HEK293 (cell line): ENCODE measurements at regions not wholly inside any gene's neighbourhood (a gene's known extent, or its start where the extent isn't known, plus 50 kb on each side); places are given as distances from the start of the nearest gene placed in this dataset.

Experiments
- CTCF ChIA-PET: fragments of 350-600 bp; formaldehyde crosslinking; extraction: SDS; loops from one replicate; lab custom pipeline; 2021; ENCODE audit warnings: antibody characterized with exemption; lab: Yijun Ruan, JAX
- POLR2A ChIA-PET: fragments of 300-600 bp; formaldehyde crosslinking; extraction: SDS; loops from one replicate; lab custom pipeline; 2020; ENCODE audit warnings: antibody characterized with exemption, inconsistent platforms; lab: Yijun Ruan, JAX
- H3K27ac ChIP-seq: fragments of 200-500 bp; sonication (Bioruptor generic); 2 replicates; pipeline ENCODE4 v1.5.1; 2014; ENCODE audit warnings: low read depth, low read length, control low read depth, inconsistent platforms; ENCODE audit errors: extremely low read depth
- H3K36me3 ChIP-seq, 2 experiments: fragments of 200-500 bp in 1 of 2; sonication (Bioruptor generic) in 1 of 2; 1 replicate in 1 of 2; 2 replicates in 1 of 2; pipeline ENCODE4 v1.5.1; 2014 to 2017; ENCODE audit warnings: inconsistent platforms in 2 of 2, low read length in 2 of 2; ENCODE audit not compliant: control insufficient read depth in 2 of 2, insufficient read depth in 1 of 2
- H3K4me1 ChIP-seq: fragments of 200-500 bp; sonication (Bioruptor generic); 2 replicates; pipeline ENCODE4 v1.5.1; 2014; ENCODE audit warnings: mild to moderate bottlenecking, low read length, inconsistent platforms; ENCODE audit not compliant: control insufficient read depth, insufficient read depth
- H3K4me3 ChIP-seq: 2 replicates; pipeline ENCODE4 v1.5.1; 2011; ENCODE audit warnings: low read depth, mild to moderate bottlenecking, control low read depth, low read length, moderate library complexity
- H3K9me3 ChIP-seq: fragments of 200-500 bp; sonication (Bioruptor generic); 2 replicates; pipeline ENCODE4 v1.5.1; 2014; ENCODE audit warnings: low read depth, low read length, inconsistent platforms; ENCODE audit not compliant: control insufficient read depth, insufficient read depth
- HOXD13 ChIP-seq: sonication (generic); formaldehyde crosslinking; IDR thresholded peaks from 2 replicates; pipeline ENCODE4 v1.8.0; 2022; ENCODE audit warnings: missing genetic modification reagents, borderline replicate concordance
- KLF1 ChIP-seq: fragments of 450-650 bp; formaldehyde crosslinking; IDR thresholded peaks from 2 replicates; pipeline ENCODE4 v1.5.1; 2016; ENCODE audit warnings: missing biosample characterization, missing genetic modification characterization
- KLF10 ChIP-seq: fragments of 450-650 bp; IDR thresholded peaks from 2 replicates; pipeline ENCODE4 v1.5.1; 2018; ENCODE audit warnings: missing biosample characterization, mild to moderate bottlenecking, missing genetic modification characterization
- PATZ1 ChIP-seq: fragments of 450-650 bp; formaldehyde crosslinking; IDR thresholded peaks from 2 replicates; pipeline ENCODE4 v1.5.1; 2016; ENCODE audit warnings: missing biosample characterization, missing genetic modification characterization
- SETDB1 ChIP-seq: IDR thresholded peaks from one replicate; pipeline ENCODE4 v1.6.1; 2017; ENCODE audit warnings: mild to moderate bottlenecking, low read length, moderate library complexity, mixed read lengths; ENCODE audit not compliant: insufficient read length
- SP2 ChIP-seq: fragments of 450-650 bp; formaldehyde crosslinking; IDR thresholded peaks from 2 replicates; pipeline ENCODE4 v1.5.1; 2016; ENCODE audit warnings: missing biosample characterization, missing genetic modification characterization
- TRIM28 ChIP-seq: IDR thresholded peaks from 2 replicates; pipeline ENCODE4 v1.6.1; 2011; ENCODE audit warnings: low read length, control low read depth, borderline replicate concordance
- ZBTB17 ChIP-seq: fragments of 450-650 bp; formaldehyde crosslinking; IDR thresholded peaks from 2 replicates; pipeline ENCODE4 v1.5.1; 2016; ENCODE audit warnings: missing biosample characterization, missing genetic modification characterization
- ZBTB21 ChIP-seq: fragments of 450-650 bp; formaldehyde crosslinking; IDR thresholded peaks from 2 replicates; pipeline ENCODE4 v1.5.1; 2017; ENCODE audit warnings: missing biosample characterization, missing genetic modification characterization
- ZBTB44 ChIP-seq: fragments of 450-650 bp; IDR thresholded peaks from 2 replicates; pipeline ENCODE4 v1.5.1; 2018; ENCODE audit warnings: missing biosample characterization, mild to moderate bottlenecking, missing genetic modification characterization
- ZBTB48 ChIP-seq: fragments of 450-650 bp; formaldehyde crosslinking; IDR thresholded peaks from 2 replicates; pipeline ENCODE4 v1.5.1; 2016; ENCODE audit warnings: missing biosample characterization, missing genetic modification characterization
- ZBTB8A ChIP-seq: fragments of 450-650 bp; formaldehyde crosslinking; IDR thresholded peaks from 2 replicates; pipeline ENCODE4 v1.5.1; 2016; ENCODE audit warnings: missing biosample characterization, missing genetic modification characterization
- ZFP69B ChIP-seq: fragments of 450-650 bp; formaldehyde crosslinking; IDR thresholded peaks from 2 replicates; pipeline ENCODE4 v1.5.1; 2016; ENCODE audit warnings: missing biosample characterization, missing genetic modification characterization
- ZNF112 ChIP-seq: fragments of 450-650 bp; formaldehyde crosslinking; IDR thresholded peaks from 2 replicates; pipeline ENCODE4 v1.5.0; 2017; ENCODE audit warnings: missing biosample characterization, missing genetic modification characterization
- ZNF121 ChIP-seq: fragments of 450-650 bp; formaldehyde crosslinking; IDR thresholded peaks from 2 replicates; pipeline ENCODE4 v1.5.1; 2016; ENCODE audit warnings: missing biosample characterization, missing genetic modification characterization
- ZNF184 ChIP-seq: fragments of 450-650 bp; IDR thresholded peaks from 2 replicates; pipeline ENCODE4 v1.5.1; 2018; ENCODE audit warnings: missing biosample characterization, mild to moderate bottlenecking, missing genetic modification characterization
- ZNF274 ChIP-seq, 2 experiments: fragments of 200-500 bp in 1 of 2; fragments of 450-650 bp in 1 of 2; sonication (Bioruptor generic) in 1 of 2; formaldehyde crosslinking in 1 of 2; IDR thresholded peaks; 2 replicates each; pipeline versions ENCODE4 v1.5.1 to v1.6.1; 2014 to 2016; ENCODE audit warnings: borderline replicate concordance in 1 of 2, inconsistent platforms in 1 of 2, low read length in 1 of 2, missing biosample characterization in 1 of 2, missing genetic modification characterization in 1 of 2
- ZNF280D ChIP-seq: fragments of 450-650 bp; formaldehyde crosslinking; IDR thresholded peaks from 2 replicates; pipeline ENCODE4 v1.5.1; 2016; ENCODE audit warnings: missing biosample characterization, missing genetic modification characterization
- ZNF366 ChIP-seq: fragments of 450-650 bp; formaldehyde crosslinking; conservative IDR thresholded peaks from 2 replicates; pipeline ENCODE4 v1.5.1; 2016; ENCODE audit warnings: missing biosample characterization, missing genetic modification characterization
- ZNF510 ChIP-seq: fragments of 450-650 bp; formaldehyde crosslinking; IDR thresholded peaks from 2 replicates; pipeline ENCODE4 v1.5.1; 2018; ENCODE audit warnings: mild to moderate bottlenecking, missing genetic modification characterization, missing biosample characterization; ENCODE audit not compliant: insufficient replicate concordance
- ZNF596 ChIP-seq: fragments of 450-650 bp; IDR thresholded peaks from 2 replicates; pipeline ENCODE4 v1.5.0; 2018; ENCODE audit warnings: missing biosample characterization, mild to moderate bottlenecking, missing genetic modification characterization, moderate library complexity
- ZNF777 ChIP-seq: fragments of 450-650 bp; formaldehyde crosslinking; IDR thresholded peaks from 2 replicates; pipeline ENCODE4 v1.5.1; 2017; ENCODE audit warnings: missing biosample characterization, missing genetic modification characterization, borderline replicate concordance
- ZNF792 ChIP-seq: fragments of 450-650 bp; formaldehyde crosslinking; IDR thresholded peaks from 2 replicates; pipeline ENCODE4 v1.5.1; 2016; ENCODE audit warnings: missing biosample characterization, missing genetic modification characterization
- ZNF843 ChIP-seq: fragments of 450-650 bp; formaldehyde crosslinking; IDR thresholded peaks from 2 replicates; pipeline ENCODE4 v1.5.1; 2016; ENCODE audit warnings: missing biosample characterization, missing genetic modification characterization
- ZXDB ChIP-seq: fragments of 450-650 bp; formaldehyde crosslinking; IDR thresholded peaks from 2 replicates; pipeline ENCODE4 v1.5.1; 2016; ENCODE audit warnings: missing biosample characterization, missing genetic modification characterization

GRCh38 chr1:65527190-65527589 is 106.7 kb downstream of the LEPR start (continued):
- TF ChIP-seq HOXD13, result no peak
- TF ChIP-seq KLF1 (tag by site-specific recombination), result no peak
- peak; percentile 92 for TF ChIP-seq ZNF843
- TF ChIP-seq ZFP69B (tag by site-specific recombination), result no peak
- TF ChIP-seq ZNF184 (tag by site-specific recombination), result 0 out of 2 replicates have a peak, but pooled peaks have one; percentile 9
- TF ChIP-seq, all 188 proteins: peak for 36

- ChIA-PET CTCF (interaction anchor here (1.3 kb wide), 1 partner anchor 13 kb away, joined by 3 read pairs; no protein-coding TSS in a partner anchor), POLR2A (no interaction called here)
- peak overlapping the region; percentile 16 for H3K27ac ChIP-seq
- H3K36me3 ChIP-seq, result no peaks in the 10 kb centered on the region
- peaks cover 6% of the 10 kb centered on the region; the same call in 1 of the 2 replicates for H3K4me1 ChIP-seq
- no peak overlapping the region for H3K4me3 ChIP-seq
- H3K9me3 ChIP-seq, result no peaks in the 10 kb centered on the region
- TF ChIP-seq ZBTB44 (no peak), ZBTB21 (tag by site-specific recombination) (no peak), TRIM28 (0 out of 2 replicates have a peak, but pooled peaks have one; percentile 5), ZBTB8A (tag by site-specific recombination) (no peak), ZXDB (no peak), KLF10 (tag by site-specific recombination) (no peak), SP2 (tag by site-specific recombination) (no peak), ZNF366 (tag by site-specific recombination) (no peak), SETDB1 (no peak), ZBTB48 (tag by site-specific recombination) (no peak), ZNF792 (tag by site-specific recombination) (no peak), ZNF777 (no peak), PATZ1 (no peak), ZNF596 (tag by site-specific recombination) (no peak), ZBTB17 (tag by site-specific recombination) (peak; percentile 59; the same call in 1 of the 2 replicates), ZNF510 (no peak), ZNF121 (tag by site-specific recombination) (peak; percentile 82), ZNF112 (tag by site-specific recombination) (no peak), ZNF274 (IDR thresholded peaks at IDR 0.05; ENCODE audit: low read length) (no peak), ZNF274 (tag by site-specific recombination; IDR thresholded peaks at IDR 0.05; ENCODE audit: borderline replicate concordance) (no peak), ZNF280D (tag by site-specific recombination) (no peak)
Observed at GRCh38 chr1:65527707-65528503, 107.4 kb downstream of the LEPR start.
